Adrenal gland (tissue), 5 donors: ENCODE measurements at regions not wholly inside any gene's neighbourhood (a gene's known extent, or its start where the extent isn't known, plus 50 kb on each side); places are given as distances from the start of the nearest gene placed in this dataset.

Experiments used
- CTCF ChIP-seq, 6 experiments: fragments of 450-650 bp in 4 of 6; fragments of 200-600 bp in 2 of 6; sonication (generic) in 1 of 6; IDR thresholded peaks; 1 replicate in 5 of 6; 2 replicates in 1 of 6; pipeline versions ENCODE4 v1.5.1 to v1.8.0; 2016 to 2021; ENCODE audit warnings: antibody characterized with exemption in 6 of 6, mild to moderate bottlenecking in 2 of 6, moderate library complexity in 1 of 6
- POLR2A ChIP-seq, 2 donors: fragments of 450-650 bp; IDR thresholded peaks; one replicate each; pipeline ENCODE4 v1.6.1; 2017; ENCODE audit warnings: antibody characterized with exemption in 2 of 2, mild to moderate bottlenecking in 2 of 2, moderate library complexity in 1 of 2
- donor health status: DM: no; HTN: no; CAD: no.

DNA sequence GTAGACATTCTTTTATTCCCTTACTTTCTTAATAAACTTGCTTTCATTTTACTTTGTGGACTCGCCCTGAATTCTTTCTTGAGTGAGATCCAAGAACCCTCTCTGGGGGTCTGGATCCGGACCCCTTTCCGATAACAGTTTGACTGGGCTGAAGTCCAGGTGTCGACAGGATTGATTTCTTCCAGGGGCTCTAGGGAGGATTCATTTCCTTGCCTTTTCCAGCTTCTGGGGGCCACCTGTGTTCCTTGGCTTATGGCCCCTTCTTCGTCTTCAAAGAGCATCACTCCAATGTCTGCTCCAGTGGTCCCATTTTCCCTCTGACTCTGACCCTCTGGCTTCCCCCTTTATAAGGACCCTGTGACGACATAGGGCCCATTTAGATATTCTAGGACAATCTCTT is 67.5 kb downstream of the COPS8 start:
- TF ChIP-seq CTCF (IDR thresholded peaks at IDR 0.05) = no peak
- TF ChIP-seq POLR2A (IDR thresholded peaks at IDR 0.05) = no peak
